Astrocyte (in vitro differentiated cells and primary cell): ENCODE measurements at regions not wholly inside any gene's neighbourhood (a gene's known extent, or its start where the extent isn't known, plus 50 kb on each side); places are given as distances from the start of the nearest gene placed in this dataset.

ENCODE experiments used
- DNase-seq: peaks from one replicate; pipeline ENCODE4 v3.0.0-alpha.2; 2010; ENCODE audit warnings: low read depth
- FAIRE-seq: peaks from 2 replicates; lab custom pipeline; 2011; peaks lifted over from hg19 to GRCh38; lab: Jason Lieb, UNC
- H2AFZ ChIP-seq: 2 replicates; pipeline ENCODE4 v1.6.0; 2012; ENCODE audit warnings: low read depth, low read length, inconsistent platforms
- H3K27ac ChIP-seq: 2 replicates; pipeline ENCODE4 v1.5.1; 2011; ENCODE audit warnings: low read depth, low read length, inconsistent platforms
- H3K27me3 ChIP-seq: 2 replicates; pipeline ENCODE4 v1.6.0; 2011; ENCODE audit warnings: low read length, inconsistent platforms; ENCODE audit not compliant: insufficient read depth
- H3K36me3 ChIP-seq: 2 replicates; pipeline ENCODE4 v1.5.1; 2011; ENCODE audit warnings: low read length, inconsistent platforms; ENCODE audit not compliant: insufficient read depth
- H3K4me1 ChIP-seq: 2 replicates; pipeline ENCODE4 v1.5.1; 2011; ENCODE audit warnings: low read length, inconsistent platforms; ENCODE audit not compliant: insufficient read depth
- H3K4me2 ChIP-seq: 2 replicates; pipeline ENCODE4 v1.6.0; 2012; ENCODE audit warnings: low read length, inconsistent platforms
- H3K4me3 ChIP-seq: 2 replicates; pipeline ENCODE4 v1.5.1; 2011; ENCODE audit warnings: low read depth, mild to moderate bottlenecking, low read length, inconsistent platforms; ENCODE audit not compliant: insufficient read depth
- H3K79me2 ChIP-seq: 2 replicates; pipeline ENCODE4 v1.6.0; 2012; ENCODE audit warnings: mild to moderate bottlenecking, low read length, inconsistent platforms; ENCODE audit not compliant: insufficient read depth
- H3K9ac ChIP-seq: 2 replicates; pipeline ENCODE4 v1.6.0; 2012; ENCODE audit warnings: mild to moderate bottlenecking, low read length, inconsistent platforms
- H3K9me3 ChIP-seq: 2 replicates; pipeline ENCODE4 v1.5.1; 2012; ENCODE audit warnings: low read depth, mild to moderate bottlenecking, low read length, inconsistent platforms; ENCODE audit not compliant: insufficient read depth
- H4K20me1 ChIP-seq: 2 replicates; pipeline ENCODE4 v1.6.0; 2012; ENCODE audit warnings: low read length, inconsistent platforms; ENCODE audit not compliant: insufficient read depth
- H3K27ac Mint-ChIP-seq: one replicate; pipeline ENCODE4 v1.8.0; 2021; ENCODE audit warnings: mild to moderate bottlenecking, mixed read lengths; ENCODE audit not compliant: unreplicated experiment
- H3K27me3 Mint-ChIP-seq: one replicate; pipeline ENCODE4 v1.8.0; 2021; ENCODE audit warnings: low read depth, mixed read lengths; ENCODE audit not compliant: unreplicated experiment
- H3K36me3 Mint-ChIP-seq: one replicate; pipeline ENCODE4 v1.8.0; 2021; ENCODE audit warnings: low read depth, mixed read lengths; ENCODE audit not compliant: unreplicated experiment
- H3K4me1 Mint-ChIP-seq: one replicate; pipeline ENCODE4 v1.8.0; 2021; ENCODE audit warnings: low read depth, mixed read lengths; ENCODE audit not compliant: unreplicated experiment
- H3K4me3 Mint-ChIP-seq: one replicate; pipeline ENCODE4 v1.8.0; 2021; ENCODE audit warnings: mild to moderate bottlenecking, moderate library complexity, mixed read lengths; ENCODE audit not compliant: unreplicated experiment
- H3K9me3 Mint-ChIP-seq: one replicate; pipeline ENCODE4 v1.8.0; 2021; ENCODE audit warnings: mild to moderate bottlenecking, mixed read lengths; ENCODE audit not compliant: unreplicated experiment
- CTCF ChIP-seq: IDR thresholded peaks from 2 replicates; pipeline ENCODE4 v1.5.1; 2011; ENCODE audit warnings: low read depth, mild to moderate bottlenecking, inconsistent platforms, low read length, moderate library complexity; ENCODE audit not compliant: insufficient read depth
- EZH2 ChIP-seq: IDR thresholded peaks from 2 replicates; pipeline ENCODE4 v1.6.1; 2012; ENCODE audit warnings: mild to moderate bottlenecking, low read length, inconsistent platforms; ENCODE audit not compliant: insufficient read depth

- H3K4me1 Mint-ChIP-seq, result peaks cover 6% of the 10 kb centered on the region
- H3K36me3 Mint-ChIP-seq, result no peaks in the 10 kb centered on the region
- Histone ChIP-seq H3K4me2 (no peak overlapping the region), H3K4me3 (no peak overlapping the region), H3K9me3 (no peaks in the 10 kb centered on the region), H3K79me2 (no peaks in the 10 kb centered on the region), H3K27ac (no peak overlapping the region), H3K36me3 (no peaks in the 10 kb centered on the region), H3K4me1 (peaks cover 7% of the 10 kb centered on the region), H3K9ac (no peak overlapping the region), H4K20me1 (no peaks in the 10 kb centered on the region), H2AFZ (no peak overlapping the region), H3K27me3 (no peaks in the 10 kb centered on the region)
- TF ChIP-seq CTCF (no peak), EZH2 (no peak)
- FAIRE-seq, result peak; percentile 5
- no peaks in the 10 kb centered on the region for H3K27me3 Mint-ChIP-seq
- no peaks in the 10 kb centered on the region for H3K9me3 Mint-ChIP-seq
- H3K4me3 Mint-ChIP-seq, result no peak overlapping the region
- DNase-seq, result no peak
- no peak overlapping the region for H3K27ac Mint-ChIP-seq
Measured at GRCh38 chr4:19725130-19725529, 526.6 kb upstream of the SLIT2 start.

DNA sequence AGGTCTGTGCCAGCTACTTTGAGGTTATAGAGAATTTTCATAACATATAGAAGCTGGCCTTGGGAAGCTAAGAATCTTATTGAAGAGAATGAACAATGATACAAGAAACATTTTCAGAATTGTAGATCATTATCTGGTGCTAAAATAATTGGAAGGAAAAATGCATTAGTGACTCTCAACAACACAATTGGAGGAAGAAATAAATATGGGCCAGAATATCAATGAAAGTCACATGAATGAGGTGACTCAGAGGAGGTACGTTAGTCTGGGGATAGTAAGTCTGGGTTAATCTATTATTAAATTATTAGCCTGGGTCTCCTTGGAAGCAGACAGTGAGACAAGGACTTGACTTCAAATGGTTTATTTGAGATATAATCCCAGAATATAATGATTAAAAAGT lies 529.3 kb upstream of the SLIT2 start:
- Histone ChIP-seq H3K27ac (no peak overlapping the region), H3K27me3 (no peaks in the 10 kb centered on the region), H3K4me2 (no peak overlapping the region), H3K9ac (no peak overlapping the region), H3K4me1 (no peaks in the 10 kb centered on the region), H3K4me3 (no peak overlapping the region), H3K9me3 (no peaks in the 10 kb centered on the region), H4K20me1 (no peaks in the 10 kb centered on the region), H3K79me2 (no peaks in the 10 kb centered on the region), H2AFZ (no peak overlapping the region), H3K36me3 (no peaks in the 10 kb centered on the region)
- DNase-seq, result no peak
- Mint-ChIP-seq H3K4me1 (no peaks in the 10 kb centered on the region), H3K27me3 (no peaks in the 10 kb centered on the region), H3K27ac (no peak overlapping the region), H3K9me3 (no peaks in the 10 kb centered on the region), H3K36me3 (no peaks in the 10 kb centered on the region), H3K4me3 (no peak overlapping the region)
- TF ChIP-seq CTCF (no peak), EZH2 (no peak)
- no peak for FAIRE-seq

- TF ChIP-seq EZH2 (no peak), CTCF (no peak)
- H3K9me3 Mint-ChIP-seq, result no peaks in the 10 kb centered on the region
Measured at GRCh38 chr4:19721587-19721986, 530.1 kb upstream of the SLIT2 start.

More at GRCh38 chr4:19721587-19721986, 530.1 kb upstream of the SLIT2 start:
- FAIRE-seq (no peak), DNase-seq (no peak)
- Histone ChIP-seq H3K4me1 (no peaks in the 10 kb centered on the region), H3K79me2 (no peaks in the 10 kb centered on the region), H3K36me3 (no peaks in the 10 kb centered on the region), H4K20me1 (no peaks in the 10 kb centered on the region), H2AFZ (no peak overlapping the region), H3K4me3 (no peak overlapping the region), H3K27me3 (no peaks in the 10 kb centered on the region), H3K9me3 (no peaks in the 10 kb centered on the region), H3K27ac (no peak overlapping the region), H3K4me2 (no peak overlapping the region), H3K9ac (no peak overlapping the region)
- Mint-ChIP-seq H3K36me3 (no peaks in the 10 kb centered on the region), H3K4me1 (no peaks in the 10 kb centered on the region), H3K27ac (no peak overlapping the region), H3K4me3 (no peak overlapping the region), H3K27me3 (no peaks in the 10 kb centered on the region)
